ENCODE measurements at regions not wholly inside any gene's neighbourhood (a gene's known extent, or its start where the extent isn't known, plus 50 kb on each side); places are given as distances from the start of the nearest gene placed in this dataset.

GRCh38 chr18:61955644-61956043 is 62.8 kb upstream of the RNF152 start:
- Histone ChIP-seq H3K36me3 (no peaks in the 10 kb centered on the region), H3K27ac (no peak overlapping the region), H3K9me3 (no peaks in the 10 kb centered on the region), H3K27me3 (no peaks in the 10 kb centered on the region), H3K4me3 (no peak overlapping the region), H3K4me1 (peaks cover 6 to 33% (median 10%) of the 10 kb centered on the region in 3 donors)
- intact Hi-C loops (cut with DNase I), result no loop called here
- DNase-seq, result no peak
- TF ChIP-seq POLR2A (IDR thresholded peaks at IDR 0.05) (no peak), CTCF (IDR thresholded peaks at IDR 0.05) (no peak)
- WGBS, 2 donors, result 68 to 83% methylated on average over 2 of the region's 2 CpGs

GRCh38 chr18:61954096-61954746 is 61.4 kb upstream of the RNF152 start:
- no peaks in the 10 kb centered on the region for H3K27me3 ChIP-seq
- no peaks in the 10 kb centered on the region for H3K9me3 ChIP-seq
- no peak overlapping the region for H3K4me3 ChIP-seq
- no peak for TF ChIP-seq POLR2A (IDR thresholded peaks at IDR 0.05)
- no peak for TF ChIP-seq CTCF (IDR thresholded peaks at IDR 0.05)
- intact Hi-C loops (cut with DNase I), result no loop called here
- no peak for DNase-seq
- no peak overlapping the region for H3K27ac ChIP-seq
- peaks cover 10 to 48% (median 18%) of the 10 kb centered on the region in 3 donors for H3K4me1 ChIP-seq
- WGBS, 2 donors, result 68 to 76% methylated on average over 5 of the region's 5 CpGs
- H3K36me3 ChIP-seq, result no peaks in the 10 kb centered on the region

GRCh38 chr18:61953641-61954040 is 60.8 kb upstream of the RNF152 start:
- Histone ChIP-seq H3K4me1 (peaks cover 10 to 50% (median 18%) of the 10 kb centered on the region in 3 donors), H3K36me3 (no peaks in the 10 kb centered on the region), H3K9me3 (no peaks in the 10 kb centered on the region), H3K27me3 (no peaks in the 10 kb centered on the region), H3K4me3 (no peak overlapping the region), H3K27ac (peak overlapping the region in 1 of 4 donors; percentile 70)
- TF ChIP-seq POLR2A (IDR thresholded peaks at IDR 0.05) (no peak), CTCF (IDR thresholded peaks at IDR 0.05) (no peak)
- DNase-seq, result no peak
- intact Hi-C loops (cut with DNase I), result no loop called here
- 67 to 83% methylated on average over 4 to 5 of the region's 5 CpGs for WGBS, 2 donors

GRCh38 chr18:61953161-61953560 is 60.4 kb upstream of the RNF152 start:
- no peak for DNase-seq
- TF ChIP-seq CTCF (IDR thresholded peaks at IDR 0.05) (no peak), POLR2A (IDR thresholded peaks at IDR 0.05) (no peak)
- Histone ChIP-seq H3K4me3 (no peak overlapping the region), H3K27ac (peak overlapping the region in 1 of 4 donors; percentile 70), H3K36me3 (no peaks in the 10 kb centered on the region), H3K4me1 (peaks cover 10 to 55% (median 22%) of the 10 kb centered on the region in 3 donors), H3K27me3 (no peaks in the 10 kb centered on the region), H3K9me3 (no peaks in the 10 kb centered on the region)
- intact Hi-C loops (cut with DNase I), result no loop called here
- 76 to 80% methylated on average over 5 of the region's 5 CpGs for WGBS, 2 donors

GRCh38 chr18:61951396-61951795 is 58.6 kb upstream of the RNF152 start:
- Histone ChIP-seq H3K4me1 (peaks cover 10 to 60% (median 22%) of the 10 kb centered on the region in 3 donors), H3K36me3 (no peaks in the 10 kb centered on the region), H3K27me3 (no peaks in the 10 kb centered on the region), H3K27ac (peak overlapping the region; percentile 50 to 73 (median 66)), H3K9me3 (no peaks in the 10 kb centered on the region), H3K4me3 (no peak overlapping the region)
- WGBS, 2 donors, result 90 to 100% methylated on average over 4 to 6 of the region's 6 CpGs
- intact Hi-C loops (cut with DNase I), result no loop called here
- DNase-seq, result no peak
- TF ChIP-seq CTCF (IDR thresholded peaks at IDR 0.05), result no peak
- TF ChIP-seq POLR2A (IDR thresholded peaks at IDR 0.05), result no peak
